ENCODE measurements at regions not wholly inside any gene's neighbourhood (a gene's known extent, or its start where the extent isn't known, plus 50 kb on each side); places are given as distances from the start of the nearest gene placed in this dataset.

DNA sequence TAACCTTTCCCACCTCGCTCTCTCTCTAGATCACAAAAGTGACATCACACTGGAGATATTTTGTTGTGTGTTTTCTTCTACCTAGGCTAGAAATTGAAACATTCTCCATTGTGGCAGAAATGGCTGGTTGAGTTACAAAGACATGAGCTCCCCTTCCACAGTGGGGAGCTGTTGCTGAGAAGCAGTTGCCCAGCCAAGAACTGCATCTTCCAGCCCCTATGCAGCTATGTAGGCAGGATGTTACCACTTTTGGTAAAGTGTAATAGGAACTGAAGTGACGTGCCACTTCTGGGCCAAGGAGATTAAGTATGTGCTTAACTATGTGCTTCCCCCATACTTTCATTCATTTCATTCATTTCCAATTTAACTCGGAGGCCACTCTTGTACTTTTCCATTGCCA is 138.7 kb upstream of the E2F7 start:
- intact Hi-C loops (cut with DNase I), result loop anchor here in 1 of 2 donors (5.0 kb wide), 1 partner anchor 243 kb away; no protein-coding TSS in a partner anchor
- Histone ChIP-seq H3K9me3 (no peaks in the 10 kb centered on the region), H3K36me3 (ENCODE audit: insufficient read depth in 1 of 2, low read depth in 1 of 2) (no peaks in the 10 kb centered on the region), H3K4me3 (no peak overlapping the region), H3K27ac (no peak overlapping the region), H3K27me3 (ENCODE audit: insufficient read depth in 3 of 3, low read length in 2 of 3) (no peaks in the 10 kb centered on the region), H3K4me1 (no peaks in the 10 kb centered on the region)
- WGBS, 3 donors, result 48 to 58% (median 56%) methylated on average over 3 of the region's 3 CpGs
- ATAC-seq (no peak), DNase-seq (no peak)
- TF ChIP-seq, protein P1, sequence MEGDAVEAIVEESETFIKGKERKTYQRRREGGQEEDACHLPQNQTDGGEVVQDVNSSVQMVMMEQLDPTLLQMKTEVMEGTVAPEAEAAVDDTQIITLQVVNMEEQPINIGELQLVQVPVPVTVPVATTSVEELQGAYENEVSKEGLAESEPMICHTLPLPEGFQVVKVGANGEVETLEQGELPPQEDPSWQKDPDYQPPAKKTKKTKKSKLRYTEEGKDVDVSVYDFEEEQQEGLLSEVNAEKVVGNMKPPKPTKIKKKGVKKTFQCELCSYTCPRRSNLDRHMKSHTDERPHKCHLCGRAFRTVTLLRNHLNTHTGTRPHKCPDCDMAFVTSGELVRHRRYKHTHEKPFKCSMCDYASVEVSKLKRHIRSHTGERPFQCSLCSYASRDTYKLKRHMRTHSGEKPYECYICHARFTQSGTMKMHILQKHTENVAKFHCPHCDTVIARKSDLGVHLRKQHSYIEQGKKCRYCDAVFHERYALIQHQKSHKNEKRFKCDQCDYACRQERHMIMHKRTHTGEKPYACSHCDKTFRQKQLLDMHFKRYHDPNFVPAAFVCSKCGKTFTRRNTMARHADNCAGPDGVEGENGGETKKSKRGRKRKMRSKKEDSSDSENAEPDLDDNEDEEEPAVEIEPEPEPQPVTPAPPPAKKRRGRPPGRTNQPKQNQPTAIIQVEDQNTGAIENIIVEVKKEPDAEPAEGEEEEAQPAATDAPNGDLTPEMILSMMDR (IDR thresholded peaks at IDR 0.05), result no peak

DNA sequence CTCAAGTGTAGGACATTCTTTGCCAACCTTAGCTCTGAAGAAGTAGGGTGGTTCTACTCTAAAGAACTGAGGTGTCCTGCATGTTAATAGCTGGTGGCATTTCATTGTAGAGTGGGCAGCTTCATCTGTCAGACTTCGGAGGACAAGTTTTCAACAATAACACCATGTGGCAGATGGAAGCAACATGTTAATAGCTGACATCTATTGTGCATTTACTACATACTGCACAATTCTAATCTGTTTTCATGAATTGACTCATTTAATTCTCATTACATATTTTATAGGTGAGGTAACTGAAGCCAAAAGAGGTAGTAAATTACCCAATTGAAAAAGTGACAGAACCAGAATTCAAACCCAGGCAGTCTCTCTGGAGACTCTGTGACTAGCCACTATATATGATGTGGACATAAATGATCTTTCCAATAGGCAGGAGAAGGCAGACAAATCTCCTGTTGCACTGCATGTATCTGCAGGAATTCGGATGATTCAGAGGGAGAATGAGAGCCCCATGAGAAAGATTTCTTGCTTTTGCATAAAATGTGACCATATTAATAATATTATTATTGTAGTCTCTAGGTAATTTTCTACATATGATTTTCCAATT is 137.2 kb upstream of the E2F7 start:
- Histone ChIP-seq H3K4me1 (no peaks in the 10 kb centered on the region), H3K36me3 (ENCODE audit: insufficient read depth in 1 of 2, low read depth in 1 of 2) (no peaks in the 10 kb centered on the region), H3K4me3 (no peak overlapping the region), H3K27me3 (ENCODE audit: insufficient read depth in 3 of 3, low read length in 2 of 3) (no peaks in the 10 kb centered on the region), H3K27ac (no peak overlapping the region), H3K9me3 (no peaks in the 10 kb centered on the region)
- TF ChIP-seq, protein P1 (IDR thresholded peaks at IDR 0.05), result no peak
- DNase-seq (no peak), ATAC-seq (no peak)
- intact Hi-C loops (cut with DNase I), result loop anchor here in 1 of 2 donors (5.0 kb wide), 1 partner anchor 245 kb away; no protein-coding TSS in a partner anchor
- WGBS, 3 donors, result 77 to 81% (median 78%) methylated on average over 2 of the region's 2 CpGs

DNA sequence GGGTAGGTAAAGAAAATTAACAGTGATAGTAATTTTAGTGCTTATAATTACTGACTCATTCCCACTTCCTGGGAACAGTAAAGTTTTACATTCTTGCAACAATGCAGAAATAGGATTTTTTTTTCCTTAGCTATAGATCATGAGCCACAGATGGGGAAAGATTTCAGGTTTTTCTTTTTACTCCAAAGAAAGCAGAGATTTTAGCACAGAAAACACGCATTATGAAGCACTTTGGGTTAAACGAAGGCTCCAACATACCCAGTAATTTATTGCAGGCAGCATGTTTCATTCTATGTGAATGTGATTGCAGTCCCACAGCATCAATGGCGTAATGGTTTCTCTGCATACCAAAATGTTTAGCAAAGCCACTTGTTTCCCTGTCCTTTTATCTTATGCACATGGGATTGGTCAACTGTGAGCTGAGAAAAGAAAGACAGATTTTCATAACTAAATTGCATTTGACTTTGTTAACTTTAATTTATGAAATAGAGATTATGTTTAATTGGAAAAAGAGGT is 124.6 kb upstream of the E2F7 start:
- Histone ChIP-seq H3K36me3 (ENCODE audit: insufficient read depth in 1 of 2, low read depth in 1 of 2) (no peaks in the 10 kb centered on the region), H3K27ac (no peak overlapping the region), H3K27me3 (ENCODE audit: insufficient read depth in 3 of 3, low read length in 2 of 3) (no peaks in the 10 kb centered on the region), H3K4me1 (no peaks in the 10 kb centered on the region), H3K9me3 (no peaks in the 10 kb centered on the region), H3K4me3 (no peak overlapping the region)
- 40 to 43% (median 42%) methylated on average over 3 of the region's 3 CpGs for WGBS, 3 donors
- TF ChIP-seq, protein P1 (IDR thresholded peaks at IDR 0.05), result no peak
- no peak for ATAC-seq
- DNase-seq, result no peak
- intact Hi-C loops (cut with DNase I), result no loop called here

DNA sequence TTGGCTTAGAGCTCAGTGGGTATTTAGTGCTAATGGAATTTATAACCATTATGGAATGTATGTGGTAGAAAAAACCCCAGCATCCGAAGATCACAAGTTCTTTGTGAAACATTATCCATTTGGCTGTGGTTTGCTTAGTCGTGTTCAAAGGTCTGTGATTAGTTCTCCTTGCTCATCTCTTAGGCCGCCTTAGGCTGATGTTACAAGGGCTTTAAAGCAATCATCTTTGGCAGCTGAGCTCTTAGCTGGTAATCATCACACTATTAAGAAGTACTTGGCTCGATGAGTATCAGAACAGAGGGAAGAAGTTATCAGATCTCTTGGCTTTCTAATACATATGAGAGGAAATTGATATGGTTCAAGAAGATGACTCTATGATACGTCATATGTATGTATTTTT is 124.1 kb upstream of the E2F7 start:
- intact Hi-C loops (cut with DNase I), result no loop called here
- Histone ChIP-seq H3K27me3 (ENCODE audit: insufficient read depth in 3 of 3, low read length in 2 of 3) (no peaks in the 10 kb centered on the region), H3K9me3 (no peaks in the 10 kb centered on the region), H3K4me1 (no peaks in the 10 kb centered on the region), H3K4me3 (no peak overlapping the region), H3K36me3 (ENCODE audit: insufficient read depth in 1 of 2, low read depth in 1 of 2) (no peaks in the 10 kb centered on the region), H3K27ac (no peak overlapping the region)
- DNase-seq (no peak), ATAC-seq (no peak)
- TF ChIP-seq, protein P1 (IDR thresholded peaks at IDR 0.05), result no peak
- 22 to 34% (median 29%) methylated on average over 5 of the region's 5 CpGs for WGBS, 3 donors

DNA sequence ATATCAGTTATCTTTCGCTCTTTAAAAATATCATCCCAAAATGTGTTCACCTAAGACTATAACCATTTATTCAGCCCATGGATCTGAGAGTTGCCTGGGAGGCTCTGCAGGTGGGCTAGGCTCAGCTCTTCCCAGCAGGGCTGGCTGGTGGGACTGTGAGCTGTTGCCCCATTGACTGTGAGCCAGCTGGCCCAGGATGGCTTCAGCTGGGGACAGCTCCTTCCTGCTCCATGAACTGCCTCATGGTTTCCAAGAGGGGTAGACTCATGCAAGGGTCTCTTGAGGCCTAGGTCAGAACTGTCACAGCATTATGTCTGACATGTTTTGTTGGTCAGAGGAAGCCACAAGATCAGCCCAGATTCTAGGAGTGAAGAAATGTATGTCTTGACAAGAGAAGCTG is 114.1 kb upstream of the E2F7 start:
- DNase-seq (no peak), ATAC-seq (no peak)
- no peaks in the 10 kb centered on the region for H3K36me3 ChIP-seq (ENCODE audit: insufficient read depth in 1 of 2, low read depth in 1 of 2)
- intact Hi-C loops (cut with DNase I), result no loop called here
- TF ChIP-seq, protein P1 (IDR thresholded peaks at IDR 0.05), result no peak
- 95 to 100% (median 99%) methylated on average over 1 of the region's 1 CpG for WGBS, 3 donors
- H3K4me1 ChIP-seq, result no peaks in the 10 kb centered on the region
- no peak overlapping the region for H3K4me3 ChIP-seq
- no peaks in the 10 kb centered on the region for H3K9me3 ChIP-seq
- no peaks in the 10 kb centered on the region for H3K27me3 ChIP-seq (ENCODE audit: insufficient read depth in 3 of 3, low read length in 2 of 3)
- H3K27ac ChIP-seq, result no peak overlapping the region

Data from psoas muscle (tissue), 7 donors.